Breast epithelium (tissue), 3 donors: ENCODE measurements at regions not wholly inside any gene's neighbourhood (a gene's known extent, or its start where the extent isn't known, plus 50 kb on each side); places are given as distances from the start of the nearest gene placed in this dataset.

ENCODE experiments used
- CTCF ChIP-seq, 3 donors: fragments of 450-650 bp; IDR thresholded peaks; one replicate each; pipeline ENCODE4 v1.5.1; 2016 to 2017; ENCODE audit warnings: antibody characterized with exemption in 3 of 3, mild to moderate bottlenecking in 3 of 3, moderate library complexity in 3 of 3
- POLR2A ChIP-seq: fragments of 450-650 bp; IDR thresholded peaks from one replicate; pipeline ENCODE4 v1.6.1; 2016; ENCODE audit warnings: antibody characterized with exemption, mild to moderate bottlenecking, moderate library complexity
- POLR2AphosphoS5 ChIP-seq, 3 donors: sonication (generic); formaldehyde crosslinking; IDR thresholded peaks; one replicate each; pipeline ENCODE4 v1.6.1; 2017; ENCODE audit warnings: antibody characterized with exemption in 3 of 3

GRCh38 chr6:95232446-95232845, 344.9 kb upstream of the MANEA start:
- no peak for TF ChIP-seq CTCF (IDR thresholded peaks at IDR 0.05)
- no peak for TF ChIP-seq POLR2AphosphoS5 (IDR thresholded peaks at IDR 0.05)
- no peak for TF ChIP-seq POLR2A
